Endothelial cell of umbilical vein (primary cell): ENCODE measurements at regions not wholly inside any gene's neighbourhood (a gene's known extent, or its start where the extent isn't known, plus 50 kb on each side); places are given as distances from the start of the nearest gene placed in this dataset.

ENCODE experiments used
- CTCF ChIP-seq, 2 donors: IDR thresholded peaks; 1 replicate in 1 of 2; 2 replicates in 1 of 2; pipeline ENCODE4 v1.5.1; 2011; ENCODE audit warnings: low read length in 2 of 2, mild to moderate bottlenecking in 2 of 2, moderate library complexity in 2 of 2, control low read depth in 1 of 2, inconsistent platforms in 1 of 2, low read depth in 1 of 2; ENCODE audit not compliant: insufficient read depth in 1 of 2; ENCODE audit errors: extremely low read depth in 1 of 2
- EZH2 ChIP-seq: IDR thresholded peaks from 2 replicates; pipeline ENCODE4 v1.6.1; 2012; ENCODE audit warnings: borderline replicate concordance, low read depth, mild to moderate bottlenecking, moderate library complexity, low read length, inconsistent platforms; ENCODE audit not compliant: severe bottlenecking
- FOS ChIP-seq: IDR thresholded peaks from 2 replicates; pipeline ENCODE4 v1.6.1; 2011; ENCODE audit warnings: mild to moderate bottlenecking, low read length, moderate library complexity, borderline replicate concordance; ENCODE audit not compliant: insufficient read depth
- GATA2 ChIP-seq: IDR thresholded peaks from 2 replicates; pipeline ENCODE4 v1.7.0; 2011; ENCODE audit warnings: low read depth, mild to moderate bottlenecking, moderate library complexity, mixed read lengths, low read length; ENCODE audit not compliant: insufficient read length, insufficient read depth
- JUN ChIP-seq: IDR thresholded peaks from 2 replicates; pipeline ENCODE4 v1.6.1; 2011; ENCODE audit warnings: borderline replicate concordance, low read depth; ENCODE audit not compliant: insufficient read length, insufficient read depth
- MAX ChIP-seq: IDR thresholded peaks from 2 replicates; pipeline ENCODE4 v1.6.1; 2011; ENCODE audit not compliant: insufficient read depth, insufficient read length
- MYC ChIP-seq: IDR thresholded peaks from one replicate; pipeline ENCODE4 v1.6.1; 2011; ENCODE audit warnings: mild to moderate bottlenecking, low read depth, low read length
- POLR2A ChIP-seq: IDR thresholded peaks from 2 replicates; pipeline ENCODE4 v1.6.1; 2012; ENCODE audit warnings: low read depth, mild to moderate bottlenecking, control low read depth, low read length
- POLR2AphosphoS5 ChIP-seq: IDR thresholded peaks from 2 replicates; pipeline ENCODE4 v1.6.1; 2012; ENCODE audit warnings: low read depth, mild to moderate bottlenecking, control low read depth, low read length, moderate library complexity; ENCODE audit not compliant: insufficient read depth

DNA sequence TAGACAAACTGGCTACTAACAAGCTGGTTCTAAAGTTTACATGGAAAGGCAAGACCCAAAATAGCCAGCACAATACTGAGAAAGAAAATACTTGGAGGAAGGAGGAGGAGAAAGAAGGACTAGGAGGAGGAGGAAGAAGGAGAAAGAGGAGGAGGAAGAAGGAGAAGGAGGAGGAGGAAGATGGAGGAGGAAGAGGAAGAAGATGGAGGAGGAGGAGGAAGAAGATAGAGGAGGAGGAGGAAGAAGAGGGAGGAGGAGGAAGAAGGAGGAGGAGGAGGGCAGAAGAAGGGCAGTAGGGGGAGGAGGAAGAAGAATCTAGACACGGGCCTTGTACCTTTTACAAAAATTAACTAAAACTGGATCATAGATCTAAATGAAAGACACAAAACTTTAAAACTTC lies 92.6 kb downstream of the METTL4 start:
- no peak for TF ChIP-seq EZH2
- TF ChIP-seq CTCF (IDR thresholded peaks at IDR 0.05; ENCODE audit: extremely low read depth in 1 of 2, insufficient read depth in 1 of 2, low read depth in 1 of 2, low read length in 2 of 2): no peak
- no peak for TF ChIP-seq POLR2A
- TF ChIP-seq MYC: no peak
- TF ChIP-seq POLR2AphosphoS5: no peak
- TF ChIP-seq MAX: no peak
- no peak for TF ChIP-seq GATA2
- TF ChIP-seq JUN: no peak
- no peak for TF ChIP-seq FOS
